HG03469 (cell line): ENCODE measurements at regions not wholly inside any gene's neighbourhood (a gene's known extent, or its start where the extent isn't known, plus 50 kb on each side); places are given as distances from the start of the nearest gene placed in this dataset.

Experiments used
- ATAC-seq: cut with Tn5 transposase; IDR thresholded peaks from one replicate; pipeline ENCODE4 v1.9.1; 2021; ENCODE audit warnings: mild to moderate bottlenecking, moderate library complexity, moderate number of reproducible peaks; ENCODE audit not compliant: unreplicated experiment

GRCh38 chr9:129507805-129508204 lies 113.1 kb downstream of the C9orf50 start:
- ATAC-seq = no peak

GRCh38 chr9:129506892-129507291 lies 114.0 kb downstream of the C9orf50 start:
- ATAC-seq = no peak

GRCh38 chr9:129506041-129506440 lies 114.9 kb downstream of the C9orf50 start:
- no peak for ATAC-seq

- ATAC-seq = no peak
Observed at GRCh38 chr9:129505270-129505902, 115.5 kb downstream of the C9orf50 start.

GRCh38 chr9:129504404-129504803 lies 116.5 kb downstream of the C9orf50 start:
- ATAC-seq = no peak

- no peak for ATAC-seq
Observed at GRCh38 chr9:129501771-129502319, 119.1 kb downstream of the C9orf50 start.

- ATAC-seq = no peak
Observed at GRCh38 chr9:129500863-129501770, 119.8 kb downstream of the C9orf50 start.

GRCh38 chr9:129500161-129500862 lies 120.6 kb downstream of the C9orf50 start:
- ATAC-seq = no peak

- ATAC-seq = no peak
Observed at GRCh38 chr9:129498451-129499384, 122.2 kb downstream of the C9orf50 start.

- ATAC-seq = no peak
Observed at GRCh38 chr9:129497813-129498450, 123.0 kb downstream of the C9orf50 start.

- ATAC-seq = no peak
Observed at GRCh38 chr9:129497005-129497812, 123.7 kb downstream of the C9orf50 start.

- ATAC-seq = no peak
Observed at GRCh38 chr9:129496473-129497004, 124.4 kb downstream of the C9orf50 start.

- ATAC-seq = no peak
Observed at GRCh38 chr9:129495620-129496472, 125.1 kb downstream of the C9orf50 start.

- ATAC-seq = no peak
Observed at GRCh38 chr9:129494113-129494789, 126.7 kb downstream of the C9orf50 start.

- no peak for ATAC-seq
Observed at GRCh38 chr9:129493706-129494047, 127.2 kb downstream of the C9orf50 start.

GRCh38 chr9:129493002-129493705 lies 127.7 kb downstream of the C9orf50 start:
- ATAC-seq = no peak

- no peak for ATAC-seq
Observed at GRCh38 chr9:129491487-129491855, 129.4 kb downstream of the C9orf50 start.
